Right lobe of liver (tissue), 6 donors: ENCODE measurements at regions not wholly inside any gene's neighbourhood (a gene's known extent, or its start where the extent isn't known, plus 50 kb on each side); places are given as distances from the start of the nearest gene placed in this dataset.
A peak's percentile ranks its signal among the peaks of the same experiment; 100 is the strongest.
"Not testable (repeated sequence)": the region's sequence is repeated elsewhere in the genome, so short reads cannot be mapped to it uniquely, and the experiment has no call there.

Experiments used
- ATAC-seq, 4 donors: fragments of 200-7000 bp; cut with Tn5 transposase; one replicate each; pipeline ENCODE4 v1.9.1; 2020; ENCODE audit warnings: mild to moderate bottlenecking in 4 of 4, moderate library complexity in 4 of 4
- DNase-seq, 3 donors: peaks; one replicate each; pipeline ENCODE4 v3.0.0-alpha.2; 2020
- H3K27ac ChIP-seq, 3 donors: fragments of 200-600 bp; one replicate each; pipeline ENCODE4 v1.8.0; 2022
- H3K27me3 ChIP-seq, 2 donors: fragments of 200-600 bp; one replicate each; pipeline ENCODE4 v1.8.0; 2022
- H3K36me3 ChIP-seq, 4 donors: fragments of 200-600 bp; sonication (generic) in 1 of 4; one replicate each; pipeline versions ENCODE4 v1.5.1 to v1.8.0; 2017 to 2022; ENCODE audit warnings: control low read depth in 1 of 4
- H3K4me1 ChIP-seq, 4 donors: fragments of 200-600 bp; sonication (generic) in 1 of 4; one replicate each; pipeline versions ENCODE4 v1.5.1 to v1.8.0; 2017 to 2022; ENCODE audit warnings: control low read depth in 1 of 4
- H3K4me3 ChIP-seq, 3 donors: fragments of 200-600 bp; one replicate each; pipeline ENCODE4 v1.8.0; 2022
- H3K9me3 ChIP-seq, 4 donors: fragments of 200-600 bp; sonication (generic) in 1 of 4; one replicate each; pipeline versions ENCODE4 v1.5.1 to v1.8.0; 2017 to 2022; ENCODE audit warnings: control low read depth in 1 of 4
- POLR2A ChIP-seq: fragments of 450-650 bp; IDR thresholded peaks from one replicate; pipeline ENCODE4 v1.6.1; 2017; ENCODE audit warnings: antibody characterized with exemption, mild to moderate bottlenecking
- WGBS: methylation state at CpG from one replicate; pipeline ENCODE4 v1.1.6; 2018; ENCODE audit warnings: low coverage, low lambda C conversion rate; ENCODE audit not compliant: insufficient coverage; ENCODE audit errors: missing lambda C conversion rate; 5-methylcytosine and 5-hydroxymethylcytosine counted together
- intact Hi-C, 2 donors: fragments of 100-400 bp; cut with DNase I; formaldehyde crosslinking; loops; one replicate each; pipeline versions ENCODE4 v1.11.2 to v1.14.1; 2022
- TF ChIP-seq, protein P1 (sequence below), 4 donors: fragments of 200-600 bp in 3 of 4; fragments of 450-650 bp in 1 of 4; IDR thresholded peaks; one replicate each; pipeline versions ENCODE4 v1.5.1 to v1.8.0; 2016 to 2022; ENCODE audit warnings: antibody characterized with exemption in 4 of 4, mild to moderate bottlenecking in 2 of 4
- donor health status: DM: no; HTN: yes; CAD: no.
- donor health status: DM: no; HTN: no; CAD: no.
- donor health status: DM: no; HTN: no; CAD: no.
- donor health status: DM: no; HTN: yes; CAD: no.
- donor health status: DM: no; HTN: yes; CAD: no.

DNA sequence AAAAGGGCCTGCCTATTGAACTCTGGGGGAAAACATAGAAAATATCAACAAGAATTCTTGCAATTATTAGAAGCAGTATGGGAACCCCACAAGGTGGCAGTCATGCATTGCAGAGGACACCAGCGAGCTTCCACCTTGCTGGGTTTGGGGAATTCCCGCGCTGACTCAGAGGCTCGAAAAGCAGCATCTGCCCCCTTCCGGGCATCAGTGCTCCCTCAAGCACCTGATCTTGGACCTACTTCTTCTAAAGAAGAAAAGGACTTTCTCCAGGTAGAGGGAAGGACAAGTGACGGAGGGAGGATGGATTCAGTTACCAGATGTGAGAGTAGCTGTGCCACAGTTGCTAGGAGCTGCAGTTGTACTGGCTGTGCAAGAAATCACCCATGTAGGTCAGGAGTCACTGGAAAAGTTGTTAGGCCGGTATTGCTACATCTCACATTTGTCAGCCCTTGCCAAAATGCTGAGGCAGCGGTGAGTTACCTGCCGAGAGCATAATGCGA lies 415.7 kb downstream of the DIRAS2 start:
- H3K4me1 ChIP-seq, H3K27ac ChIP-seq, H3K4me3 ChIP-seq, H3K27me3 ChIP-seq, ATAC-seq, intact Hi-C loops, H3K36me3 ChIP-seq, H3K9me3 ChIP-seq: not testable (repeated sequence)
- DNase-seq: peak; percentile 50 to 68 (median 66)
- TF ChIP-seq, protein P1, sequence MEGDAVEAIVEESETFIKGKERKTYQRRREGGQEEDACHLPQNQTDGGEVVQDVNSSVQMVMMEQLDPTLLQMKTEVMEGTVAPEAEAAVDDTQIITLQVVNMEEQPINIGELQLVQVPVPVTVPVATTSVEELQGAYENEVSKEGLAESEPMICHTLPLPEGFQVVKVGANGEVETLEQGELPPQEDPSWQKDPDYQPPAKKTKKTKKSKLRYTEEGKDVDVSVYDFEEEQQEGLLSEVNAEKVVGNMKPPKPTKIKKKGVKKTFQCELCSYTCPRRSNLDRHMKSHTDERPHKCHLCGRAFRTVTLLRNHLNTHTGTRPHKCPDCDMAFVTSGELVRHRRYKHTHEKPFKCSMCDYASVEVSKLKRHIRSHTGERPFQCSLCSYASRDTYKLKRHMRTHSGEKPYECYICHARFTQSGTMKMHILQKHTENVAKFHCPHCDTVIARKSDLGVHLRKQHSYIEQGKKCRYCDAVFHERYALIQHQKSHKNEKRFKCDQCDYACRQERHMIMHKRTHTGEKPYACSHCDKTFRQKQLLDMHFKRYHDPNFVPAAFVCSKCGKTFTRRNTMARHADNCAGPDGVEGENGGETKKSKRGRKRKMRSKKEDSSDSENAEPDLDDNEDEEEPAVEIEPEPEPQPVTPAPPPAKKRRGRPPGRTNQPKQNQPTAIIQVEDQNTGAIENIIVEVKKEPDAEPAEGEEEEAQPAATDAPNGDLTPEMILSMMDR (IDR thresholded peaks at IDR 0.05): peak; percentile 70 to 81 (median 71)
- WGBS: 10% methylated on average over 7 of the region's 10 CpGs

DNA sequence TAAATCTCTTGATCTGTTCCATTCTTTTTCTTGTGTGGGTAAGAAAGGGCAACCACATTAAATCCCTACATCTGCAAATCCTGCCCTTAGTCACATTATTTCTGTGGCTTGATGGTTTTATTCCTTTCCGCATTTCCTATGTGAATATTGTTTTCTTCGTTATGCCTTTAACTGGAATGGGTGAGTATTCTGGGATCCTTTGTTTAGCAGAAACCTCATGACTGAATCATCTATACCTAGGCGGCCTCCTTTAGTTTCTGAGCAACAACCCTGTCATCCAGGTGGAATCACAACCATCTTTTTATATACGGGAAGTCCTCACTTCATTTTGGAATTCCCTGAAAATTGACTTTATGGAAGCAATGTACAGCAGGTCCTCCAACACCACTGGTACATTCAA lies 409.5 kb downstream of the DIRAS2 start:
- H3K27me3 ChIP-seq, intact Hi-C loops, H3K4me1 ChIP-seq, H3K9me3 ChIP-seq, H3K27ac ChIP-seq, DNase-seq, H3K36me3 ChIP-seq, H3K4me3 ChIP-seq, ATAC-seq: not testable (repeated sequence)
- 63% methylated on average over 4 of the region's 4 CpGs for WGBS

DNA sequence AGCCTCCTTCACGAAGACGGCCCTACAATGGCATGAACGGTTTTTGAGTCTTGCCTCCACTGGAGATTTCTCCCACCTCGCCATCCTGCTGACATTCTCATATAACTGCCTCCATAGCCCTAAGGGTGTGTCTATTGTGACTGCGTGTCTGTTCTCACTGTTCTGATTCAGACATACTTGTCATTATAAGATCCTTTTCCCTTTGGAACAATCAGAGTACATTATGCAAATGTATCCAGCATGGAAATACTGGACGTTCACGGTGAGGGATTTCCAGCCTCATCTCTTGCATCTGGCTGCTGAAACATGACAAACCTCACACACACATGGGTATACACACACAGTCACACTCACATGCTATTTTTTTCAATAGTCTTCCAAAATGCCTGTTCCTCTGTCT lies 402.1 kb downstream of the DIRAS2 start:
- H3K9me3 ChIP-seq: no peaks in the 10 kb centered on the region
- no peak overlapping the region for H3K27ac ChIP-seq
- no peaks in the 10 kb centered on the region for H3K4me1 ChIP-seq
- TF ChIP-seq POLR2A: no peak
- TF ChIP-seq, protein P1 (IDR thresholded peaks at IDR 0.05): no peak
- DNase-seq (no peak), ATAC-seq (no peak)
- 72% methylated on average over 7 of the region's 7 CpGs for WGBS
- intact Hi-C loops: no loop called here
- no peaks in the 10 kb centered on the region for H3K36me3 ChIP-seq
- H3K4me3 ChIP-seq: no peak overlapping the region
- no peaks in the 10 kb centered on the region for H3K27me3 ChIP-seq

GRCh38 chr9:90245661-90246060 lies 397.0 kb downstream of the DIRAS2 start:
- H3K4me3 ChIP-seq: no peak overlapping the region
- no peaks in the 10 kb centered on the region for H3K4me1 ChIP-seq
- no peaks in the 10 kb centered on the region for H3K27me3 ChIP-seq
- no peaks in the 10 kb centered on the region for H3K36me3 ChIP-seq
- H3K27ac ChIP-seq: no peak overlapping the region
- intact Hi-C loops: no loop called here
- no peak for ATAC-seq
- no peak for DNase-seq
- TF ChIP-seq POLR2A: no peak
- TF ChIP-seq, protein P1 (IDR thresholded peaks at IDR 0.05): no peak
- H3K9me3 ChIP-seq: no peaks in the 10 kb centered on the region
- WGBS: 49% methylated on average over 3 of the region's 3 CpGs

DNA sequence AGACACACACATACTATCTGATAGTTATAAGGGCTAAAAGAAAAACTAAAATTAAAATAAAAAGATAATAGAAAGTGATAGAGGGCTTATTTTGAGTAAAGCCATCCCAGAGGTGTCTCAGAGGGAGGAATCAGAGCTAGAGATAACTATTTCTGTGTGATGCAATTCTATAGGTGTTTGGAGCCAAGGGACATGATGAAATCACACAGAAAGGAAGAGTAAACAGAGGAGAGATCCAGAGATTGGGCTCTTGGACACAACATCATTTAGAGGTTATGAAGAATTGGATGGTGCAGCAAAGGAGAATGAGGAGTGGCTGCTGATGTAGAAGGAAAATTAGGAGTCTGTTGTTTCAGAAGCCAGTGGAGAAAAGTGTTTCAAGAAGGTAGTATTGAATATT lies 393.5 kb downstream of the DIRAS2 start:
- H3K27me3 ChIP-seq: no peaks in the 10 kb centered on the region
- no peaks in the 10 kb centered on the region for H3K4me1 ChIP-seq
- no peak for TF ChIP-seq POLR2A
- TF ChIP-seq, protein P1 (IDR thresholded peaks at IDR 0.05): no peak
- no peaks in the 10 kb centered on the region for H3K36me3 ChIP-seq
- DNase-seq (no peak), ATAC-seq (peak; percentile 69 to 94 (median 80))
- intact Hi-C loops: no loop called here
- H3K4me3 ChIP-seq: no peak overlapping the region
- H3K9me3 ChIP-seq: no peaks in the 10 kb centered on the region
- no peak overlapping the region for H3K27ac ChIP-seq
